Glomerular visceral epithelial cell (primary cell): ENCODE measurements at regions not wholly inside any gene's neighbourhood (a gene's known extent, or its start where the extent isn't known, plus 50 kb on each side); places are given as distances from the start of the nearest gene placed in this dataset.

Source experiments
- DNase-seq: peaks from one replicate; pipeline ENCODE4 v3.0.0-alpha.2; 2016; ENCODE audit errors: extremely low spot score

DNA sequence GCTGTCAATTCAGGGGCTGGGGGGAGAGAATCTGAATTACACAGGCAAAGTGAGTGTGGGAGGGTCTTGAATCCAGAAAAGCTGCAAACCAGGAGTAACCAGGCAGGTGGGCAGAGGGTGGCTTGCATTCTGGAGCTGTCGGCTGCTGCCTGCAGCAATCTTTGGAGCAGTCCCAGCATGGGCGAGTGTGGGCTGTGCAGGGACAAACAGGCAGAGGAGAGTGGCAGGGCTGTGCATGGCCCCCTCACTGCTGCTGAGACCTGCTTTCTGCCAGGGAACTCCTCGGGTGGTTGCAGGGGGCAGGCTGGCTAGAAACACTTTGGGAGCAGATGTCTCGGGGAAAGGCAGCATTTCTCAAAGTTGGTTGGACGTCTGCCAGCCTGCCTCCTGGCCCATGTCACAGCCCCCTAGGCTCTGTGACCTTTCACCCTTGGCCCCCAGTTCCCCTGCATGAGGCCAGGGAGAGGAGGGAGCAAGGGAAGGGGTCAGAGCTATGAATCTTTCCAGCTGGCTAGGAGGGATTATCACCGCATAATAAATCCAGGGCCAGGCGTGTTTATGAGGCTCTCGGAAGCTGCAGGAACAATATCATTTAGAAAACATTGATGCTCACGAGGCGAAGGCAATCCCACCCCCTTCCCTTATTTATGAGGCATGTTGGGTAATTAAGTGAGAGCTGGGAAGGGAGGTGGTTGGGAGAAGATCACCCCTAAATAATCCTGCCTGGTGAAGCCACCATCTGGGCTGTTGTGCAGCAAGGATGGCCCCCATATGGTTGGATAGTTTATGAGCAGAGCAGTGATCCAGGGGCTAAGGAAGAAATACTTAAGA, 212.3 kb upstream of the NCAM1 start:
- no peak for DNase-seq

DNA sequence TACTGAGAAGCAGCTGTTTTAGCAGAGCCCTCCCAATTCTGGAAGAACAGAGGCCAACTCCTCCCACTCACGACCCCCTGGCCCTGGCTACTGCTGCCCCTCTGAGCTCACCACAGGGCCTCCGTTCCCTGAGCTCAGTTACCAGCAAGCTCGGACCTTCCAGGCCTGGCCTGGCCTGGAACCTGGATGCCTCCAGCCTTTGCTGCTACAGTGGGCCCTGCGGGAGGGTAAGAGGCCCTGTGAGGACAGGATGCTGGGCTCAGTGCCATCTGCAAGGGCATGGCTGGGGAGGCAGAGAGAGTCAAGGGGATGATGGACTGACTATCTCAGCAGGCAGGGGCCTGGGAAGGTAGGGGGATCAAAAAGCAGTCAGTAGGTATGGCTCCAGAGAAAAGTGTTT, 209.9 kb upstream of the NCAM1 start:
- no peak for DNase-seq

DNA sequence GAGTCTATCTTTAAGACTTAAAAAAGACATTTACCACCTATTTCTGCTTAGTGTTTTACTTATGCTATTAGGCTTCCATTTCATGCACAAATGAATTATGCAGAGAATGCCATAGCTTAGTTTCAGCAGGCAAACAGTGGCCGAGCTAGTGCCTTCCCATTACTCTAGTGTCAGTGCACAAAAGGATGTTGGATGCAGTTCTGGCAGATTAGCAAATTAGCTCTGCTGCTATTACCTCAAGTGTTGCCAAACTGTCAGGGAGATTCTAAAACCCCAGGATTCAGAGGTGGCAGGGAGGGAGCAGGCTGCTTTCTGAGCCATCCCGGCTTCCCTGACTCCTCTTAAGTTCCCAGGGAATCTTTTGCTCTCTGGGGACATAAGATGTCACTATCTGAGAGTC, 209.4 kb upstream of the NCAM1 start:
- DNase-seq: no peak

DNA sequence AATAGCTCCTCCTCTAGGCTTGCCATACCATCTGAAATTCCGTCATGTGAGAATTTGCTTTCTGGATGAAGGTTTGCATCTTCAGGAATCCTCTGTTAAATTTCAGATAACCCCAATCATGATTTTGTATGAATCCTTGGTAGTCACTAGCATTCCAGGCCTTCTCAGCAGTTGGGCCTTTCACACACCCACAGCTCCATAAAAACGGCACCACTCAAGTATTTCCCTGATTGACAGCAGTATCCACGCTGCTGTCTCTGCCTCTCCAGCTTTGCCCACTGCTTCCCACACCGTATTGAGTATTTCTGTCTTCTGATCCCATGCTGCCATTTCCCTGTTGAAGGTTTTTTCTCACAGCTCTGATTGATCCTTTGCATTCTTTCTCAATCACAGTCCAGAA, 208.7 kb upstream of the NCAM1 start:
- DNase-seq: no peak

DNA sequence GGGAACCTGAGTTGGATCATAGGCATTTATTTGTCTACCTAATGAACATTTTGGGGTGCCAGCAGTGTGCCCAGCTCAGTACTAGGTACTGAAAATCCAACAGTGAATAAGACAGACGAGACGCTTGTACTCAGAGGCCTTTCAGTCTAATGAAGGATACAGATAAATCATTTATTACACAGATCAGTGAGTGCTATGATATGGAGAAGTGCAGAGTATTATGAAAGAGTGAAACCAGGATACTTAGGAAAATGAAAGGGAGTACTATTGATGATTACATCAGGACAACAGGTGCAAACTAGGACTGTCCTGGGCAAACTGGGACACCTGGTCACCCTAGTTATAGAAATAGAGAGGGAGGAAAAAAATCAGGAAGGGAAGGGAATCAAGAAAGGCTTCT, 207.5 kb upstream of the NCAM1 start:
- DNase-seq: no peak

DNA sequence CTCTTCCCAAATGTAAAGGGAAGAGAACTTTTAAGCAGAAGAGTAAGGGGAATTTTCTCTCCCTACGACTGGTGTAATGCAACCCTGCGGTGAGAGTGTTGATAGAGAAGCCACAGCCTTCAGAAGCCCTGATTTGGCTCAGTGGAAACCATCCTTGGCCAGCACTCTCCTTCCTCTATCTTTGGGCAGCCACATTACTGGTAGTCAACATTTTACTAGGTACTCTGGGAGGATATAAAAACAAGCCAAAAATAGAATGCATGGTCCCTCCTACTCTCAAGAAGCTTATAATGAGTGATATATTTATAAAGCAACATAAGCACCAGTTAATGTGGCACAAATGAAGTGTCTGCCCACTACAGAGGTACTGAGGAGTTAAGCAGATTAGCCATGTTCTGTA, 201.8 kb upstream of the NCAM1 start:
- DNase-seq: no peak

DNA sequence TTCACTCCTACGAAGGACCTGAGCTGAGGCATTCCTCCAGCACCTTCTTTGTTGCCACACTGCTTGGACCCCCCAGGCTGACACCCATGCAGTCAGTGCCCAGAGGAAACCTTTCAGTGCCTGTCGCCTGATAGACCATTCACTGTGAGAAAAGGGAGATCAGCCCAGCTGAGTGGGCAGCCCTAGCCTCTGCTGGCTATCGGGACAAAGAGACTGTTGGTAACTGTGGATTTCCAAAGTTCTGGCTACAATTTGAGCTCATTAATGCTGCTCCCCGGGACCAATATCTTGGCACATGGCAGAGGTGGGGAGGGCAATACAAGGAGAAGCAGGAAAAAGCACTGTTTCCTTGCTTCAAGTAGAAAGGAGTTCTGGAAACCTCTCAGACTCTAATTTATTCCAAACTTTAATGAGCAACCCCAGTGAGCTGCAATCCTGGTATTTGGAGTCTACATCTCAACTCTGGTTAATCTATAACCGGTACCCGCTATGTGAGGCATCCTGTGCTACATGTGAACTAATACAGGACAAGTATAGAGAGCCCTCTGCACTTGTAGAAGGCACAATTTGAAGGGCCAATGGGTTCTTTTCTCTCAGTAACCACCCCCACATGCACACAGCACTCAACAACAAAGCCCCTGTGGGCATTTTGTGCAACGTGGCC, 200.7 kb upstream of the NCAM1 start:
- no peak for DNase-seq

DNA sequence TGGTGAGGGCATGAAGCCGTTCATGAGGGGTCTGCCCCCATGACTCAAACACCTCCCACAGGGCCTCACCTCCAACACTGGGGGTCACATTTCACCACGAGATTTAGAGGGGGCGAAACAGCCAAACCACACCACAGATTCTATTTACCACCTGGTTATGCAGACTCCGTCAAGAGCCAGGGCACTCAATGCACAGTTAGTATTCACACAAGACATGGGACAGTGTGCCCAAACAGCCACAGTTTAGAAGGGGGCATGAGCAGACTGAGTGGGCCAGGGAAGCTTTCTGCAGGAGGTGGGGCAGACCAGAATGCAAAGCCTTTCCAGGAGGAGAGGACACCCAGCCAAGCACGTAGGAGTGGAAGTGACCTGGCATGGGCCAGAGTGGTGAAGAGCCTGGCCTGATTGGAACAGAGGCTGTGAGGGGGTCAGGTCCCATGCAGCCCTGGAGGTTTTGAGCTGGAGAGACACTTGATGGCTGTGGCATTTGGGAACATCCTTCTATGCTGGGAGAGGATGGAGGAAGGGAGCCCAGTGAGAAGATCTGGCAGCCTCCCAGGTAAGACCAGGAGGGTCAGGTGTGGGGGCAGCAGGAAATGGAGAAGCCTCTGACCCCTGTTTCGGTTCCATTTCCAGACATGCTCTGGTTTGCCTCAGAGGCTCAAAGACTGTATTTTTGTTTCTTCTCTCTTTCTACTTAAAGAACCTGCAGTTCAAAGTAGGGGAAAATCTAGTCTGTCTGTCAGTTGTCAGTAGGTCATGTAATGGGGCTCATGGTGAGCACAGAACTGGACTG, 199.1 kb upstream of the NCAM1 start:
- DNase-seq: no peak

DNA sequence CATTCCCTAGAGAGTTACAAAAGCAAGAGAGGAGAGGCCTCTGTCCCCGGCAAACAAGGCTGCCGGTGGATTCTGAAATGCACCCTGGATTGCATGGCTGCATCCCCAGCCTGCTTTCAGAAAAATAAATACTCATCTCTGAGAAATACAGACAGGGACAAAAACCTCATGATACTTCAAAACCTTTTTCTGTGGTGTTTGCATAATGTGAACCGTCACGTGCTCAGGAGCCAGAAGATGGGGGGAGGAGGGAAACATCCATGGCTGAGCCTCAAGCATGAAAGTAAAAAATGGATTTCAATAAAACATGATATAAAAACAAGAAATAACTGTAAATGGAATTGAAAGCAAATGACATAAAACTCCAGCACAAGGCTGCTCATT, 198.5 kb upstream of the NCAM1 start:
- no peak for DNase-seq

DNA sequence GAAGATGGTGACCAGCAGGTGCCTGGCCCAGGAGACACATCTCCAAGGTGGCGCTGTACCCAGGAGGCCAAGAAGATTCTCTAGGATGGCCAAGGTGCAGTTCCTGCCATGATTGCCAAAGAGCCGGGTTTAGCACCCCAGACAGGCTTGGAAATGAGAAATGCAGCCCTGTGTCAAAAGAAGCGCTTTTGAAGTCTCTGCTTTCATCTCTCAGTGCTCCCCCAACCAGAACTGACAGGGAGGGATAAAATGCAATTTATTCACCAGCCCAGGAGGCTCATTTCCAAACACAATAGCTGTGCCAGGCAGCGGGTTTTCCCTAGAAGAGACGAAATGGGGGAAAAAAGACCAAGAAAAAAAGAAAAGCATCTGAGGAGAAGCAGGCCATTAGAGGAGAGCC, 195.9 kb upstream of the NCAM1 start:
- DNase-seq: no peak

DNA sequence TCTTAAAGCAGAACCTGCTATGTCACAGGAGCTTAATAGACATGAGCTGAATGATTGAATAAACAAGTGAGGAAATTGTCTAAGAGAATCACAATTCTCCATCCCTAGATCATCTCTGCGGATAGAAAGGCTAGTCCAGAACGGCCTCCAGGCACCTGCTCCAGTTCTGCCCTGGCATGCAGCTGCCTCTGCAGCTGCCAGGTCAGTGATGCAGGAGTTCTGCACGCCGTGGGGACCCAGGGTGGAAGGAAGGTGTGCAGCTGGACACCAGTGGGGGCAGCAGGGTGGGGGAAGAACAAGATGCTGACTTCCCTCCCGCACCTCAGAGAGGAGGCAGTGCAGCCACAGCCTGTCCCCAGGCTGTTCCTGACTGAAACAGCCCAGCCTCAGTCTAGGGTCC, 192.1 kb upstream of the NCAM1 start:
- no peak for DNase-seq

DNA sequence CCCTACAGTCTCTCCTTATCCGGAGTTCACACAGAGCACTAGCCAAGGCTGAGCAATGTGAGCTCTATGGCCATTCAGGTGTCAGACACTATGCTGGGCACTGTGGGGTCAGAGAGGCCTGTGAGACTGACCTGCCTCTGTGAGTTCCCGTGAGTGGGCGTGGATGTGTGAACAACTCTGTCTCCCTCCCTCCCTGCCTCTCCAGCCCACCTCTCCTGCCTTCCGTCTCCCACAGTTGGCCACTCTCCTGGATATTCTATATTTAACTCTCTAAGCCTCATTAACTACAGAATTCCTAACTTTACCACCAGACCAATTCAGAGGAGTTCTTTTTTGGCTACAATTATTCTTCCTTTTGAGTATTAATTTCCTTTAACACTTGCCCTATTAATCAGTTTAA, 191.6 kb upstream of the NCAM1 start:
- DNase-seq: no peak

DNA sequence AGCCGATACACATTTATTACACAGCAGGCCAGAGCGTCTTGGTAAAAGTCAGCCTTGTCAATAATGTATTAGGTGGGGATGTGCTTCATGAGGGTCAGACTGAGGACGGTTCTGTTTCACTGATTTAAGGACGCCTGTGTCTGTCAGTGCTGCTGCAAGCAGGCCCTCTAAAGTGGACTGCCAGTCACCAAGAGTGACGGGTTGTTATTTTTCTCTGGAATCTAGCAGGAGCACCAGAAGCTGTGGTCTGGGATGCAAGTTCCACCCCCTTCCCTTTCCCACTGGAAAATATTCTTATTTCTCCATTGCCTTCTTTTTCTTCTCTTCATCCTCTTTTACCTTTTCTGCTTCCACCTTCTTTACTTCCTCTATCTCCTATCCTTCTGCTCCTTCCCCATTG, 191.2 kb upstream of the NCAM1 start:
- no peak for DNase-seq

DNA sequence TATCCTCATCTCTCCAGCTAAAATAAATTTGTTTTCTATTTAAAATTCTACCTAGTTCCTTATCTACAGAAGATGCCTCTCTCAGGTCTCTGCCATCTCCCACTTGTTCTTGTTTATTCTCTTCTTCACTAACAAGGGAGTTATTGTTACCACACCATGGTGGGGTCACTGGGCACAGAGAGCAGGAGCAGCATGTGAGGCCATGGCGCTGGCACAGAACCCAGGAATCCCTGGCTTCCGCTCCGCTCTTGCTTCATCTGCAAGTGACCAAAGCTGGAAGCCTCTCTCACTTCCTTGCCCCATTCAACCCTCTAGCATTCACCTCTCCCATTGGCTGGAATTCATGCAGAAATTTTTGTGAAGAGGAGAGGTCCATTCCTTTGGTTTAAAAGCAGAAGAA, 190.7 kb upstream of the NCAM1 start:
- DNase-seq: no peak

DNA sequence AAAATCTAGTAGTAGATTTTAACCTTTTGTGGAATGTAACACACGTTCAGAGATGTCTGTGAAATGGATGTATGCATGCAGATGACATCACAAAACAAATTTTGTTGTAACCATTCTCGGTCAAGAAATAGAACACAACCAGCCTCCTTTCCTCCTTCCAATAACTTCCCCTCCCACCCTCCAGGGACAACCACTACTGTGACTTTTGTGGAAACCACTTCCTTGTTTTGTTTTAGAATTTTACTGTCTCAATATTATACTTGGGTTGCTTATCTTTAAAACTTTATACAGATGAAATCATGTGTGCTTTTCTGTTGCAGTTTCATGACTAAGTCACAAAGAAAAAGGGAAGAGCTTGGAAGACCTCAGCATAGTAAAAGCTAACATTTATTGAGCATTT, 189.4 kb upstream of the NCAM1 start:
- no peak for DNase-seq

DNA sequence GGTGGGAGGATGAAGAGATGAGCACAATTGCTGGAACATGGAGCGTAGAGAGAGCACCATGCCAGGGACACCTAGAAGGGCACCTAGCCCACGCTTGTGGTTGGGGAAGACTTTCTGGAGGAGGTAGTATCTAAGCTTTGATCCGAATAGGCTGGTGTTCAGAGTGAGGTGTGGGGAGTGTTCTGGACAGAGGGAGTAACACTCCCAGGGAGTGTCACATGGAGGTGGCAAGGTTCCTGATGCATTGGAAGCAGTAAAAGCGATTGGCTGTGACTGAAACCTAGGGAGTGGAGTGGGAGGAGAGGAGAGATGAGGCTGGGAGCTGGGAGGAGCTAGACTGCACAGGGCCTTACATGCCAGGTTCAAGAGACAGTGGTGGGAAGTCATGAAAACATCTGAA, 188.0 kb upstream of the NCAM1 start:
- no peak for DNase-seq

DNA sequence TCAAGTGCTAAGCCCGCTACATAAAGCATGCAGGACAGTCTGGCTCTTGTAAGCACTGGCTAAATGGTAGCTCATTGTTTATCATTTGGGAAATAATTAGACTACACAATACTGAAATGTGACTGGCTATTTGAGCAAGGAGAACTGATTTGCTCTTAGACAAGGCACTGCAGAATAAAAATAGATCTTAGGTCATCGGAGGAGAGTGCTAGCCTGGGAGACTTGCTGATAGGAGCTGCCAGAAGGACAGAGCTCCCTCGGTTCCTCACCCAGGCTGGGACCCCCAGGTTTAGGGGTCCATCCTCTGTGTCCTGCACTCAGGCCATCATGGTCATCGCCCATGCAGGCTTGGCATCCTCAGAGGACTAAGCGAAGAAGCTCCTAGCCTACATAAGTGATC, 184.4 kb upstream of the NCAM1 start:
- DNase-seq: no peak

DNA sequence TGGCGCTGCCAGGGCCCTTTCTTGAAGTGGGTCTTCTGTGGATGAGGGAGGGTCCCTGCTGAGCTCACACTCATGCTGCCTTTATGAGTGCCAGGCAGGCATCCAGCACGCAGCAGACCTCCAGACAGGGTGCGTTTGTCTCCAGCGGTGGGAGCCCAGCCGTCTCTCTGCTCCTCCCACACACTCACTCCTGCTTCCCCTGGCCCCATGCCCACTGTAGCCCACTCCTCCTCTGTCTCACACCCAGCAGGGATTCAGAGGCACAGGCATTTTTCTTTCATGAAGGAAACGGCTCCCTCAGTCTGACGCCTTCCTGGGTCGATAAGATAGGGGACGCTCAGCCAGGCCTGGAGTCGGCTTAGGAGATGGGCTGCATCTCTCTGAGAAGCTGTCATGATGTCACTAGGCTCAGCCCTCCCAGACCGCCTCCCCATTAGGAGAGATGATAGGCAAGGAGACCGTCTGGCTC, 183.9 kb upstream of the NCAM1 start:
- DNase-seq: no peak

DNA sequence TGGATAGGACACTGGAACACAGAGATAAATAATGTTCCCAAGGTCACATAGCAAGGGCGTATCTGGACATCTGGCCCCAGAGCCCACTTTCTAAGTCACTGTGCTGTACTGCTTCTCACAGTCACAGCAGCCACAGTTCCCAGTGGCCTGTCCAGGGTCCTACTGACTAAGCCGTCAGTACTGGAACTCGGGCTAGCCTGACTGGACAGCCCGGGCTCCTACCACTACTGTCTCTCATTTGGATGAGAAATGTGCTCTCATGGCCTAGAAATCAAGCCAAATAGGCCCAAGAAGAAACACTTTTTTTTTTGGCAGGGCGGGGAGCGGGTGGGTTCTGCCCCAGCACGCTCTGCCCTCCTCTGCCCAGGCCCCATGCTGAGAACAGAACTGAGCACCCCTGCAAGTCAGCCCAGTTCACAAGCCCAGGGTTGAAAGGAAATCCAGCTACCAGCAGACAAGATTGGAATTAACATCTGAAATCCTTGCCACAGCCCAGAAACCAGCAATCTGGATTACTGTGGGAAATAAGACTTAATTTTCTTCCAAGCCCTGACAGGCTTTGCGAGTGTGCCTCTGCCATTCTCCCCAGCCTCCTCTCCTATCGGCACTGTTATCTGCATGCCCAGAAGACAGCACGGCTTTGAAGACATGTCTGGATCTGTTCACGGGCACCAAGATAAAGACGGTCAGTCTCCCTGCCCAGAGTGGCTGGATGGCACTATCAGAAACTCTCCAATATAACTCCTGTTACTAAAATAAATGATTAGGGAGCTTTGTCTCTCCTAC, 182.9 kb upstream of the NCAM1 start:
- no peak for DNase-seq

DNA sequence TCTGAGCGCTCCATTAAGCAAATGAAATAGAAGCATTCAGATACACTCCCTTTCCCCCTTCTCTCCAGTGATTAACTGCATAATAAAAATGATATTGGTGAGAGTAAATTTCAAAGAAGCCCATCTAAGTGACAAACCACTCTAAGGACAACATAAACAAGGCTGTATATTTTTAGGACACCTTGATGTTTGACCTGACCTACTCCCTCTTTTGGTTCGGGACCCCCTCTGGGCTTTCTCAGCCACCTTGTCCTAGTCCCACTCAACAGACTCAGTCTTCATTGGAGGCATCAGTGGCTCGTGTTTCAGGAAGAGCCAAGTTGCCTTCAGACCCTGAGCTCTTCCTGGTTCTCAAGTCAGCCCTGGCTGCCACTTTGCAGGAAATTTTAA, 182.3 kb upstream of the NCAM1 start:
- no peak for DNase-seq

DNA sequence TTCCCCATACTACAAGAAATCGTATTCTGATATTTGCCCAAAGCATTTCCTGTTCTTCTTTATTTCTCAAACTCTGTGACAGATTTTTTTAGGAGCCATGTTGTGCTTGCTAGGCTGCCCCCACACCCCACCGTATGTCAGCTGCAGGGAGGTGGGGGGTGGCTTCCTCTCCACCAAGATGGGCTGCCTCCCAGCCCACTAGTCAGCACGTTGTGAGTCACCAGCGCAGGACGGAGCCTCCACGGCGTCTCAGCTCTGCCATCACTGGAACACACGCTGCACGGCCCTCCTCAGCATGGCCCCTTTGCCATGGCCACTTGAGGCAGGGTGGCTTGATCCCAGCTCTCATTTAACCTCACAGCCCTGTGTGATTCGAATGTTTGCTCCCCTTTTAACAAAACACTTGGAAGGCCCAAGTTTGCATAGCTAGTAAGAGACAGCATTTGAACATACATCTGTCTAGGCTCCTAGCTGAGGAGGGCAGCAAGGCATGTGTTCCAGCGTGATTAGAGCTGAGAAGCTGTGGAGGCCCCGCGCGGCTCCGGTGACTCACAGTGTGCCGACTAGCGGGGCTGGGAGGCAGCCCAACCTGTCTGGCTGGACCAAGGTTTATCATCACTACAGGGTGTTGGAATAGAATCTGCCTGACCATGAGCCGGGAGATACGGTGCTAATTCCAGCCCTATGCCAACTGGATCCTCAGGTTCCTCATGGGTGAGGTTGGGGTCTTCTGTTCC, 180.7 kb upstream of the NCAM1 start:
- no peak for DNase-seq
